CD4-positive, alpha-beta T cell (primary cell): ENCODE measurements at regions not wholly inside any gene's neighbourhood (a gene's known extent, or its start where the extent isn't known, plus 50 kb on each side); places are given as distances from the start of the nearest gene placed in this dataset.

Experiments used
- ATAC-seq: fragments of 200-7000 bp; cut with Tn5 transposase; one replicate; pipeline ENCODE4 v1.10.0; 2022; ENCODE audit warnings: mild to moderate bottlenecking; ENCODE audit not compliant: poor library complexity
- CTCF ChIA-PET: fragments of 350-600 bp; sonication (Branson Sonifier 250); formaldehyde crosslinking; loops from one replicate; lab custom pipeline; 2021; ENCODE audit warnings: antibody characterized with exemption, inconsistent platforms; lab: Charles Lee
- POLR2A ChIA-PET: fragments of 350-600 bp; sonication (Branson Sonifier 250); formaldehyde crosslinking; loops from one replicate; lab custom pipeline; 2021; ENCODE audit warnings: antibody characterized with exemption, inconsistent platforms; lab: Charles Lee
- DNase-seq, 14 experiments: peaks; one replicate each; pipeline ENCODE4 v3.0.0-alpha.2; 2013 to 2020; ENCODE audit warnings: mixed read lengths in 2 of 14
- H3K27ac ChIP-seq, 2 donors: one replicate each; pipeline versions ENCODE4 v1.5.1 to v1.7.0; 2013; ENCODE audit warnings: low read length in 2 of 2, low read depth in 1 of 2, mild to moderate bottlenecking in 1 of 2
- H3K27me3 ChIP-seq, 2 experiments: 1 replicate in 1 of 2; 2 replicates in 1 of 2; pipeline versions ENCODE4 v1.6.1 to v1.7.0; 2013; ENCODE audit warnings: low read length in 2 of 2, control low read depth in 1 of 2, mild to moderate bottlenecking in 1 of 2, moderate library complexity in 1 of 2; ENCODE audit not compliant: insufficient read depth in 2 of 2, control insufficient read depth in 1 of 2
- H3K36me3 ChIP-seq: one replicate; pipeline ENCODE4 v1.6.1; 2013; ENCODE audit warnings: low read length, control low read depth; ENCODE audit not compliant: insufficient read depth
- H3K4me1 ChIP-seq: one replicate; pipeline ENCODE4 v1.6.1; 2013; ENCODE audit warnings: low read length, control low read depth; ENCODE audit not compliant: insufficient read depth
- H3K4me3 ChIP-seq: one replicate; pipeline ENCODE4 v1.5.1; 2013; ENCODE audit warnings: mild to moderate bottlenecking, low read length, moderate library complexity
- H3K9me3 ChIP-seq, 2 experiments: 1 replicate in 1 of 2; 2 replicates in 1 of 2; pipeline versions ENCODE4 v1.6.1 to v1.7.0; 2013; ENCODE audit warnings: low read length in 2 of 2, mild to moderate bottlenecking in 2 of 2, control low read depth in 1 of 2, moderate library complexity in 1 of 2; ENCODE audit not compliant: control insufficient read depth in 1 of 2, insufficient read depth in 1 of 2
- H3K27ac Mint-ChIP-seq: one replicate; pipeline ENCODE4 v1.8.0; 2020; ENCODE audit warnings: mixed read lengths
- H3K27me3 Mint-ChIP-seq: one replicate; pipeline ENCODE4 v1.8.0; 2021; ENCODE audit warnings: mixed read lengths
- H3K36me3 Mint-ChIP-seq: one replicate; pipeline ENCODE4 v1.8.0; 2021; ENCODE audit warnings: low read depth, mixed read lengths
- H3K4me1 Mint-ChIP-seq: one replicate; pipeline ENCODE4 v1.8.0; 2021; ENCODE audit warnings: low read depth, mixed read lengths
- H3K4me3 Mint-ChIP-seq: one replicate; pipeline ENCODE4 v1.8.0; 2020; ENCODE audit warnings: mild to moderate bottlenecking, mixed read lengths
- H3K9me3 Mint-ChIP-seq: one replicate; pipeline ENCODE4 v1.8.0; 2020; ENCODE audit warnings: mixed read lengths
- CTCF ChIP-seq: fragments of 200-600 bp; IDR thresholded peaks from one replicate; pipeline ENCODE4 v1.8.0; 2022; ENCODE audit warnings: antibody characterized with exemption, mild to moderate bottlenecking
- intact Hi-C, 2 experiments: fragments of 100-400 bp; cut with DNase I in 1 of 2; cut with micrococcal nuclease in 1 of 2; formaldehyde crosslinking; loops; one replicate each; pipeline versions ENCODE4 v1.15.1 to v1.9.0; 2023 to 2025; cut with DNase I, micrococcal nuclease

- Mint-ChIP-seq H3K4me3 (no peak overlapping the region), H3K36me3 (no peaks in the 10 kb centered on the region), H3K27me3 (no peaks in the 10 kb centered on the region), H3K9me3 (peaks cover 2% of the 10 kb centered on the region), H3K4me1 (peaks cover 12% of the 10 kb centered on the region), H3K27ac (no peak overlapping the region)
- ChIA-PET POLR2A (interaction anchor here (0.9 kb wide), 1 partner anchor 62 kb away, joined by 3 read pairs; no protein-coding TSS in a partner anchor), CTCF (no interaction called here)
- no peaks in the 10 kb centered on the region for H3K27me3 ChIP-seq
- no peaks in the 10 kb centered on the region for H3K9me3 ChIP-seq
- intact Hi-C loops, result no loop called here
- ATAC-seq, result no peak
- H3K4me1 ChIP-seq, result peaks cover 10% of the 10 kb centered on the region
- H3K27ac ChIP-seq, result no peak overlapping the region
- DNase-seq, result no peak
- no peaks in the 10 kb centered on the region for H3K36me3 ChIP-seq
- no peak for TF ChIP-seq CTCF
- no peak overlapping the region for H3K4me3 ChIP-seq
These were observed 61.3 kb upstream of the DDHD1 start for GRCh38 chr14:53214384-53214783.

- no peaks in the 10 kb centered on the region for H3K27me3 ChIP-seq
- Mint-ChIP-seq H3K27ac (no peak overlapping the region), H3K36me3 (no peaks in the 10 kb centered on the region), H3K4me1 (peaks cover 12% of the 10 kb centered on the region), H3K4me3 (no peak overlapping the region), H3K27me3 (no peaks in the 10 kb centered on the region), H3K9me3 (peaks cover 2% of the 10 kb centered on the region)
- CTCF ChIA-PET, result no interaction called here
- no peaks in the 10 kb centered on the region for H3K9me3 ChIP-seq
- POLR2A ChIA-PET, result interaction anchor here (0.9 kb wide), 1 partner anchor 62 kb away, joined by 3 read pairs; no protein-coding TSS in a partner anchor
- H3K4me1 ChIP-seq, result peaks cover 10% of the 10 kb centered on the region
- TF ChIP-seq CTCF, result no peak
- no peaks in the 10 kb centered on the region for H3K36me3 ChIP-seq
- intact Hi-C loops, result no loop called here
- H3K4me3 ChIP-seq, result no peak overlapping the region
- DNase-seq (no peak), ATAC-seq (no peak)
- H3K27ac ChIP-seq, result no peak overlapping the region
These were observed 60.6 kb upstream of the DDHD1 start for GRCh38 chr14:53213761-53214160.

- Histone ChIP-seq H3K36me3 (no peaks in the 10 kb centered on the region), H3K4me1 (no peaks in the 10 kb centered on the region), H3K27me3 (no peaks in the 10 kb centered on the region), H3K27ac (no peak overlapping the region), H3K9me3 (no peaks in the 10 kb centered on the region), H3K4me3 (no peak overlapping the region)
- ChIA-PET CTCF (no interaction called here), POLR2A (interaction anchor here (1.0 kb wide), 1 partner anchor 49 kb away, joined by 3 read pairs; no protein-coding TSS in a partner anchor)
- Mint-ChIP-seq H3K4me3 (no peak overlapping the region), H3K36me3 (no peaks in the 10 kb centered on the region), H3K27ac (no peak overlapping the region), H3K4me1 (no peaks in the 10 kb centered on the region), H3K27me3 (no peaks in the 10 kb centered on the region), H3K9me3 (no peaks in the 10 kb centered on the region)
- DNase-seq, result no peak
- ATAC-seq, result no peak
- no peak for TF ChIP-seq CTCF
- intact Hi-C loops, result no loop called here
These were observed 56.2 kb upstream of the DDHD1 start for GRCh38 chr14:53209370-53209769.
